Activated CD4-positive, alpha-beta T cell treated with anti-CD3 and anti-CD28 coated beads, Interleukin-2, amount 50 U/mL, for 48 hours (primary cell): ENCODE measurements at regions not wholly inside any gene's neighbourhood (a gene's known extent, or its start where the extent isn't known, plus 50 kb on each side); places are given as distances from the start of the nearest gene placed in this dataset.

ENCODE experiments used
- DNase-seq, 2 experiments: peaks; one replicate each; pipeline ENCODE4 v3.0.0-alpha.2; 2020

DNA sequence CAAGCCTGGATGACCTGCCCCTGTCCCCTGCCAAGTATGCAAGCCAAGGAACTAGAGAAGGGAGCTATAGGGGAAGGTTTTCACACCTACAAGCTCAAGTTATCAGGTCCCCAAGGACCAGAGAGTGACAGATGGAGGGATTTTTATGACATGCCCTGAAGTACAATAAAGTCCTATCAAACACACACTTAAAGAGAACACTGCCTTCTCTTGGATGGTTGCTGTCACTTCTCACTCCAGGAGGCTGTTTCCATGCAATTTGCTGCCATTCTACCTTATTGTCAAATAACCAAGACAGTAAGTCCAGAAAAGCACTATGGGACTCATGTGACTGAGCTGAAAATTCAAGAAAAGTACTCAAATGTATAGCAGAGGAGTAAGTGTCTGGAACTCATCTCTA, 76.6 kb upstream of the DDX18 start:
- no peak for DNase-seq

DNA sequence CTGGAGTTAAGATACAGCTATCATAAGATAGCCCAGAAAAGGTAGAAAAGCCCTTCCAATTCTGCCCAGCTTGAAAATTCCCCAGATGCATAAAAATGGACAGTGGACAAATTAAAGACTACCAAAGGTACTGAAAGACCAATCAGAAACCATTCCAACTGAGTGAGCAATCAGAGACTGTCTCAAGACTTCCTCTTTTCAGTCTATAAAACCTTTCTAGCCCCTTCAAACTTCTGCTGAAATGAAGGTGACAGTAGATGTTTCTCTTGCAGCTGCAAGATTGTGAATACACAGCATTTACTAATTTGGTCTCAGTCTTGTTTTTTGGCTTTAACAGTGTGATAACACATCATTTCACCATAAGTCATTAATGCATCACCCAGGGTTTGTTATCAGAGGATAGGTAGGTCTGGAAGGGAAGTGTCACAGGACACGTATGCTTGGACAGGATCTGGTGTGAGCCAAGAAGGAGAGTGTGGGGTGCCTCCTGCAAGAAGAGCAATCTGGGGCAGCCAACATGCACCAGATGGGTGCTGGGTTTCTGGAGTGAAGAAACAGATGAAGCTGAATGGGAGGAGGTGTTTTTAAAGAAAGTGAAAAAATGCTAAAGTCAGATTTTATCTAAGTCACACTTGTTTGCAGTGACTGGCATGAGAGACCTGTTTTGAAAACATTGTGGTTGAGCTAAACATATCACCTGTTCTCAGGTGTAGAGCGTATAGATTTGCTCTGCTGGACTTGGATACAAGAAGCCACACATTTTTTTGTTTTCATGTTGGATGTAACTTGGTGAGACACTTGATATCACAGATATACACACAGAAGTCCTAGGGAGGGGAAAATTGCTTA, 75.3 kb upstream of the DDX18 start:
- no peak for DNase-seq

DNA sequence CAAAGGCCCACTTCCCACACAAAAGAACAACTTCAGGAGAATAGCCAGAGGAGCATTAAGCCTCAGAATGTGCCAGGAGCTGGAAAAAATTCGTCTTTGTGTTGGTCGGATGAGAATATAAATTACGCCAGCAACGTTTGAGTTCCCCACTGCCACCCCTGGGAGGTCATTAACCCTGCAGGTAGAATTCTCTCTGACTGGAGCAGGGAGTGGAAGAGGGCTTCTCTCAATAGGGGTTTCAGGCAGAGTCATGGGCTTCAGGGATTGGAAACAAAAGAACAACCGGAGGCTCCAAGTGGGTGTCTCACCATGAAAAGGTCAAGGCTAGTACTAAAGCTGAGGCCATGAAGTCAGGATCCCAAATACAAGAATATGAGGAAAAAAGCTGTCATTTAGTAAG, 69.0 kb upstream of the DDX18 start:
- DNase-seq = no peak

DNA sequence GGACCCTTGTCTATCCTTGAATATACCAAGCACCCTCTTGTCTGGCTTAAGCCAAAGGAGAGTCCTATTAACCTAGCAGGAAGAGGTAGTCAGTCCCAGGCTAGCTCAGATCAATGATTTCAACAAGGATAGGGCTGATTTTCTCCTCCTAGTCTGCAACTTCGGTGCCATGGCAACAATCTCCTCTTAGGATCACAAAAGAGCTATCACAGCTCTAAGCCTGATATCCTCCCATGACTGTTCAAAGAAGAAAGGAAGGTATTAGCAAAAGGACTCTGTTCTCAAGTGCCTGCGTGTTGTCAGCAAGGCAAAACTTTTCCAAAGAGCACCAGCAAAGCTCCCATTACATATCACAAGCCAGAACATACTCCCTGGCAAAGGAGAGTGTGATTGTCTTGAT, 58.7 kb upstream of the DDX18 start:
- DNase-seq = no peak

DNA sequence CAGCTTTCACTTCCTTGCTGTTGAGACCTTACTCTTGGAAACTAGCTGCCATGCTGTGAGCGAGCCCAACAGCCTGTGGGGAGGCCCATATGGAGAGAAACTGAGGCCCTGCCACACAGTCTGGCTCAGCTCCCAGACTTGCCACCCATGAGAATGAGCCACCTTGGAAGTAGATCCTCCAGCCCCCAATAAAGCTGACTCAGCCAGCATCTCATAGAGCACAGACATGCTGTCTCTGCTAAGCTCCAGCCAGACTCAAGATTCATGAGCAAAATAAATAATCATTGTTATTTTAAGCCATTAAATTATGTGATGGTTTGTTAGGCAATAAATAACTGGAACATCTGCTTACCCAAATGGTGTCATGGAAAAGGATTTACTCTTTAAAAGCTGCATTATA, 53.6 kb upstream of the DDX18 start:
- DNase-seq = no peak

DNA sequence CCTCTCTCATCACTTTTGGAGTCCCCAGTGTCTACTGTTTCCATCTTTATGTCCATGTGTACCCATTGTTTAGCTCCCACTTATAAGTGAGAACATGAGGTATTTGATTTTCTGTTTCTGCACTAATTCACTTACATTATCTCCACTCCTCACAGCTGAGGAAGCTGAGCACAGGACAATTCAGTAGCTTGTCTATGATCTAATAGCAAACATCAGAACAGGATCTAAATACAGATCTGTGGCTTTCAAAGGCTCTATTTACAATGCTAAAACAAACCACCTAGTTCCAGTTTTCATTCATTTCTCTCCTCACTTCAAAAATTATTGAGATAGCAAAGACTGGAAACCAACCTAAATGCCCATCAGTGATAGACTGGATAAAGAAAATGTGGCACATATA, 52.0 kb upstream of the DDX18 start:
- no peak for DNase-seq

DNA sequence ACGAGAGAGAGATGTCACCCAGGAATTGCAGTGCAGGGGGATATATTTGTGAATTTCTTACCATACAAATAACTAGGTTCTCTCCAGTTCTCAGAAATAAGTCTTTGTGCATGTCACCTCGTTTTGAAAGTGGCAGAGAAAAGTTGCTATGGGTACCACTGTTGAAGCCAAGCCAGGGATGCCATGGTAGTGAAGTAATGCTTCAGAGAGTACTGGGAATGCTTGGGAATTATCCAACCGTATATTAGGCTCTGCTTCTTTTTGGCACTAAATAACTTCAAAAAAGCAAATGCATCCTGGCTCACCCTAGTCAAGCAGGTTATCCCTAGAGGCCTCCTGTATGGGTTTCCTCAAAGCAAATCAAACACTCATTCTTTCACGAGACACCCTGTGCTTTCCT, 50.7 kb upstream of the DDX18 start:
- DNase-seq = no peak
